Stomach (tissue), 4 donors: ENCODE measurements at regions not wholly inside any gene's neighbourhood (a gene's known extent, or its start where the extent isn't known, plus 50 kb on each side); places are given as distances from the start of the nearest gene placed in this dataset.
"Not testable (repeated sequence)": the region's sequence is repeated elsewhere in the genome, so short reads cannot be mapped to it uniquely, and the experiment has no call there.

Source experiments
- CTCF ChIP-seq, 7 experiments: fragments of 450-650 bp in 4 of 7; fragments of 200-600 bp in 3 of 7; sonication (generic) in 3 of 7; IDR thresholded peaks; one replicate each; pipeline ENCODE4 v1.5.1; 2016 to 2019; ENCODE audit warnings: antibody characterized with exemption in 7 of 7, control low read depth in 2 of 7, mild to moderate bottlenecking in 1 of 7
- POLR2A ChIP-seq, 4 donors: fragments of 450-650 bp; IDR thresholded peaks; one replicate each; pipeline ENCODE4 v1.6.1; 2016; ENCODE audit warnings: antibody characterized with exemption in 4 of 4, control low read depth in 2 of 4, mild to moderate bottlenecking in 1 of 4, moderate library complexity in 1 of 4

GRCh38 chr16:18152832-18153231 lies 183.7 kb downstream of the NPIPA8 start:
- TF ChIP-seq CTCF, POLR2A (IDR thresholded peaks at IDR 0.05): not testable (repeated sequence)
